Loucy (cell line): ENCODE measurements at regions not wholly inside any gene's neighbourhood (a gene's known extent, or its start where the extent isn't known, plus 50 kb on each side); places are given as distances from the start of the nearest gene placed in this dataset.

ENCODE experiments used
- EZH2phosphoT487 ChIP-seq: fragments of 200-600 bp; IDR thresholded peaks from 2 replicates; pipeline ENCODE4 v1.6.1; 2018; ENCODE audit warnings: antibody characterized with exemption, mild to moderate bottlenecking, moderate library complexity, borderline replicate concordance
- TF ChIP-seq, protein P1 (sequence below): fragments of 200-600 bp; sonication (generic); conservative IDR thresholded peaks from 2 replicates; pipeline ENCODE4 v1.5.1; 2014; ENCODE audit warnings: mild to moderate bottlenecking, antibody characterized with exemption, low read length

DNA sequence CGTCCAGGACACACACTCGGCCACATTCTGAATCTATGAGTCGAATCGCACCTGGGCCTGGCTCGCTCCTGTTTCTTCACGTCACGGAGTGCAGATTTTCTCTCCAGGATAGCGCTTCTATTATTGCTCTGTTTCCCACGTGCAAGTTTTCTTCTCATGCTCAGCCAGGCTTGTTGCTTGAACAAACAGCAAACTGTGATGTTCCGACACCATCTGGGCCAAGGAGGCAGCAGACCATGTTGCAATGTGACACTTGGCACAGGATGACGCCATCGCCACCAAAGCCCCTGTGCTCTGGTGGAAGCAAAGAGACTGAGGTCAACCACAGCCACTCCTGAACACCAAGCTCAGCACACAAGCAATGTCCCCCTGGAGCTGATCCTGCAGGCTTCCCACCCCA, 507.1 kb upstream of the ADARB2 start:
- TF ChIP-seq, protein P1, sequence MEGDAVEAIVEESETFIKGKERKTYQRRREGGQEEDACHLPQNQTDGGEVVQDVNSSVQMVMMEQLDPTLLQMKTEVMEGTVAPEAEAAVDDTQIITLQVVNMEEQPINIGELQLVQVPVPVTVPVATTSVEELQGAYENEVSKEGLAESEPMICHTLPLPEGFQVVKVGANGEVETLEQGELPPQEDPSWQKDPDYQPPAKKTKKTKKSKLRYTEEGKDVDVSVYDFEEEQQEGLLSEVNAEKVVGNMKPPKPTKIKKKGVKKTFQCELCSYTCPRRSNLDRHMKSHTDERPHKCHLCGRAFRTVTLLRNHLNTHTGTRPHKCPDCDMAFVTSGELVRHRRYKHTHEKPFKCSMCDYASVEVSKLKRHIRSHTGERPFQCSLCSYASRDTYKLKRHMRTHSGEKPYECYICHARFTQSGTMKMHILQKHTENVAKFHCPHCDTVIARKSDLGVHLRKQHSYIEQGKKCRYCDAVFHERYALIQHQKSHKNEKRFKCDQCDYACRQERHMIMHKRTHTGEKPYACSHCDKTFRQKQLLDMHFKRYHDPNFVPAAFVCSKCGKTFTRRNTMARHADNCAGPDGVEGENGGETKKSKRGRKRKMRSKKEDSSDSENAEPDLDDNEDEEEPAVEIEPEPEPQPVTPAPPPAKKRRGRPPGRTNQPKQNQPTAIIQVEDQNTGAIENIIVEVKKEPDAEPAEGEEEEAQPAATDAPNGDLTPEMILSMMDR: no peak
- TF ChIP-seq EZH2phosphoT487: no peak
